GM18907 (cell line): ENCODE measurements at regions not wholly inside any gene's neighbourhood (a gene's known extent, or its start where the extent isn't known, plus 50 kb on each side); places are given as distances from the start of the nearest gene placed in this dataset.

ENCODE experiments used
- ATAC-seq: cut with Tn5 transposase; IDR thresholded peaks from one replicate; pipeline ENCODE4 v1.9.1; 2021; ENCODE audit warnings: mild to moderate bottlenecking, moderate library complexity; ENCODE audit not compliant: unreplicated experiment

DNA sequence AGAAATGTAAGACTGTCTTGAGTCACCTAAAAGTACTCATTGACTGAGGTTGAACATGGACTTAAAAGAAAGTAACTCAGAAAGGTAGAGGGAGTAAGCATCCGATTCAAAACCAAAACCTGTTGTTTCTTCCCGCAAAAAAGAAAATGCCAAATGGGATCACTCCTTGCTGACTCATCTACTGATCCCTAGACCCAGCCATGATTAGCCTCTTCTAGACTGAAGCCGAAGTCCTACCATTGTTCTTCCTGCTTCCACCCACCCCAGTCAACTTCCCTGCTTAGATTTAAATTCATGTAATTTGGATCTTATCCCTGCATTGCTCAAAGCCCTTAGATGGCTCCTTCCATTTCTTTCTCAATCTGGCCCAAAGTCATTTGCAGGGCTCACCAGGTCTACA, 760.5 kb upstream of the SOX9 start:
- no peak for ATAC-seq

DNA sequence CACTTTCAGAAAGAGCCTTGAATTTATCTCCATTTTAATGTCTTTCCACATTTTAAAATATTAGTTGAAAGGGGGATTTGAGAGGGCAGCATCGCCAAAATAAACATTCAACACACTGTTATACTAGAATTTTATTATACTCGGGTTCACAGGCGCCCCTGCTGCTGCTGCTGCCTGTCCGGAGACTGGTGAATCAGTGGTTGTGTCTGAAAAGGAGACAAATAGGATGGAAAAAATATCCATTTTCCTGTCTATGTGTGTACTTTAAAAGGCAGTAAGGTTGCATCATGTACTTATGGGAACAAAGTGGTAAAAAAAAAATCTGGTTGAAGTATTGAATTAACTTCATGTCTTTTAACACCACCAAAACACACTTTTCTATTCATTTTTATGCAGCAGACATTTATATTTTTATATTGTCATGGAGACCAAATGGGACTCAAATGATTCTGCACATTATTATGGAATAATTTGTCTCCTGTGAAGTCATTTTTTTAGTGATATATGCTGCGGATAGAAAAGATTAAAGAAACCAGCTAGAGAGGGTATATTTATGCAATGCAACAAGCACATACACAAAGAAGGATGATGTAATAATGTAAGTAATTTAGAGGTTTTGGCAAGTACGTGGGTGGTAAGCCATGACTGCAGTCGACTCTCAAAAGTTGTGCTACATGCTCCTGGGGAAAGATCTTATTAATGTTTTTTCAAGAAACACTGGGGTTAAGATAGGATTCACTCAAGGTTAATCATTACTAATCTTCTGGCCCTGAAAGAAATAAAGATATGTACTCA, 759.0 kb upstream of the SOX9 start:
- ATAC-seq = no peak

DNA sequence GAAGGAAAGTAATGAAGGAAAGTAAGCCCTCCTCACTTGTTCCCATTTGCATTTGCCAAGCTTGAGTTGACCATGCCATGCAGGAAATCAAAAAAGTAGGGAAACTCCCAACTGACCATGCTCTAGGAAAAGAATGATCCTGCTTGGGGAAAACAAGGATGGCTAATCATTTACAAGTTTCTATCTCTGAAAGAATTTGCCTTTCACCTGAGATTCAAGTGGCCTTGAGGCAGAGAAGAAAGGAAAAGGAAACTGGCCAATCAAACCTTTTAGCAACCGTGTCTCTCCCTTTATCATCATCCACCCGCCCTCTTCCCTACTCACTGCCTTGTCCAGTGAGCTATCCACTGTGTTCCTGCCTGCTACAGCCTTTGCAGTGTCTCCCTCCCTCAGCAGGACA, 757.2 kb upstream of the SOX9 start:
- no peak for ATAC-seq

DNA sequence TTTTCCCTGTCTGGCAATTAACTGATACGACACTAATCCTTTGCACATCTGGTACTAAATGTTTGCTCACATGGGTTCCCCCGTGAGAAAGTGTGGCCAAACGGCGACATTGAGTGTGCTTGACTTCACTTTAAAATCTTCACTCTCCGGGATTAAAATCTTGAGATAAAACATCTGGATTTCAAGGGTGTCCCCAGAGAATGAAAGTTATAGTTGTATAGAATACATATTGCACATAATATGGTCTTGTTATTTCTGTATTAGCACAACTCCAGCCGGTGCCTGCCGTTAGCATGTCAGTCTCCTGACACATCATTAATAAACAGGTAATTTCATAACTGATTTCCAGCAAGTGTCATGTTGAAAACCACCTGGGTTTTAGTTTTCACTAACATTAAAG, 749.0 kb upstream of the SOX9 start:
- ATAC-seq = no peak

DNA sequence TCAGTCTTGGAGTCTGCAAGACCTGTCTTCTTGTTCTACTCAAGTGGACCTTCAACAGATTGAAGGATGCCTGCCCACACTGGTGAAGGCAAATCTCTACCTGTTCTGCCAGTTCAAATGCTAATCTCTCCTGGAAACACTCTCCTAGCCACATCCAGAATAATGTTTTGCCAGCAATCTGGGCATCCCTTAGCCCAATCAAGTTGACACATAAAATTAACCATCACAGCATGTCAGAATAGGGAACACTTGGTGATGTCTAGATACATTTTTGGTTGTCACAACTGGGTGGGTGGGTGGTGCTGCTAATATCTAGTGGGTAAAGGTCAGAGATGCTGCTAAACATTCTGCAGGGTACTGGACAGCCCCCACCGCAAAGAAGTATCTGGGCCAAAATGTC, 744.9 kb upstream of the SOX9 start:
- no peak for ATAC-seq

DNA sequence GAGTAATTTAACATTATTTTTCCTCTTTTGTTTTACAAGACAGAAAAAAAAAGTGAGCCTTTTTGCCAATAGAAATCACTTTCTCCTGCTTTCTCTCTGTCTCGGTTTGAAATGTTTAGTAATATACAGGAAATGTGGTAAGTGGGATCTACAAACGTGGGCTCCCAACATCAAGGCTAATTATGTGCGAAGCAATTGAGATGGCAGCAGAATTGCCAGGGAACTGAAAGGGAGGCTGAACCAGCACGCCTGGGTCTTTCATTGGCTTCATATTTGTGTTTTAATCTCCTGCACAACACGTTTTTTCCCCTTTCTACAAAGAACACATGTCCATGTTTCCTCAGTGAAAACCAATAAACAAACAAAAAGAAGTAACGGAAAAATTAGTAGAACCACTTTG, 743.9 kb upstream of the SOX9 start:
- no peak for ATAC-seq

DNA sequence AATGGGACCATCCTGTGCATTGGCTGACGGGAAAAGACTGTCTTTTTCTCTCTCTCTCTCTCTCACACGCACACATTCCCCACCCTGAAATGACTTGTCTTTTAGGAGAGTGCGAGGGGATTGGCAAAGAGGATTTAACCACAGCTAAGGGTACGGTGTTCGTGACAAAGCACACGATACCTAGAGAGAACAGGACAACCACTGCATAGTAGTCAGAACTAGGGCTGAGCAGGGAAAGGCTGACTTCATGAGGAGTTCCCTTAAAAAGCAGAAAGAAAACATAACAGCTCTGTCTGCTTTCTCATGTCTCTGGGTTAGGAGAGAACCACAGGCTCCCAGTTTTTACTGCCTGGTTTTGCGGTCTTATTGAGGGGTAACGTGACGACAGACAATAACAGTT, 742.8 kb upstream of the SOX9 start:
- no peak for ATAC-seq

DNA sequence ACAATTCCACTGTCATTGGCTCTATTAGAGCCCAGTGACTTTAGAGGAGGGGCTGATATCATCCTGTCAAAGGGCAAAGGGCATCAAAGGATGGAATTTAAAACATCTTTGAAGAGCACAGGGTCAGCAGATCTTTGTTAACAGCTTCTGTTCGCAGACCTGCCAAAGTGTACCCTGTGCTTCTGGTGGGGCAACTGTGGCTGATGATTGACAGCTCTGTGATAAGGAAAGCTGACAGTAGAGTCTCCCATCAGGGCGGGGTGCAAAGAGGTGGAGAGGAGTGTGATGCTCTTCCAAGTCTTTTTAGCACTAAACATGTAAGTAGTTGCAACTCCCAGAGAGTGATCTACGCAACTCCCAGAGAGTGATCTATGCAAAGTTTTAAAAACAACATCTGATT, 742.1 kb upstream of the SOX9 start:
- no peak for ATAC-seq

DNA sequence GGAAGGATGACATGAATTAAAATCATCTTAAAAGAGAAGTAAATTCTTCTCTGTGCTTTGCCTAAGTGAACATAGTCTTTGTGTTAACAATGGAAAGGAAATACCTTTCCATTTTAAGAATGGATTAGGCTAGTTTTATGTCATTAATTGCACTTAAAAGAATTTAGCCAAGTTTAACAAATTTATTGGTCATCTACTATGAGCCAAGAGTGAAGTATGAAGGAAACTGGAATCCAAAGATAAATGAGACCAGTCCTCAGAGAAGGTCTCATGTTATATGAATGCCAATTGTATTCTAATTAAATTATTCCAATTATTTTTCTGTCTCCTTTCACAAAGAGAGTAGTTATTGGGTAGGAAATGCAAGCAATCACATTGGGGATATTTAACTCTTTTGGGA, 741.3 kb upstream of the SOX9 start:
- ATAC-seq = no peak

DNA sequence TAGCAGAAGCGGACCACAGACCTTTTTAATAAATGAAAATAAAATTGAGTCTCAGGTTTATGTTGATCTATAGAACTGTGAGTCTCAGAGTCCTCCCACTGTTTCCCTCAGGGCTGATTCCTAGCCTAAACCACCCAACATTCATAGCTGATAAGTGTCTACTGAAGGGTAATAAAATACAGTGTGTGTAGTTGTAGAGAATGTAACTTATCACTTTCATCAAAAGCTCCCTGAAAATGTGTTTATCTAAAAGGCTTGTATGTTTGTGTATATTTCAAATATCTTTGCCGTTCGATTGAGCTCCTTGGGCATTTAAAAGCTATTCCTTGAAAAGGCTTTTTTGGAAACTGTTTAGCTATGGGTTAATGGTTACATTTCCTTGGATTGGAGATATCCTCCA, 740.3 kb upstream of the SOX9 start:
- no peak for ATAC-seq

DNA sequence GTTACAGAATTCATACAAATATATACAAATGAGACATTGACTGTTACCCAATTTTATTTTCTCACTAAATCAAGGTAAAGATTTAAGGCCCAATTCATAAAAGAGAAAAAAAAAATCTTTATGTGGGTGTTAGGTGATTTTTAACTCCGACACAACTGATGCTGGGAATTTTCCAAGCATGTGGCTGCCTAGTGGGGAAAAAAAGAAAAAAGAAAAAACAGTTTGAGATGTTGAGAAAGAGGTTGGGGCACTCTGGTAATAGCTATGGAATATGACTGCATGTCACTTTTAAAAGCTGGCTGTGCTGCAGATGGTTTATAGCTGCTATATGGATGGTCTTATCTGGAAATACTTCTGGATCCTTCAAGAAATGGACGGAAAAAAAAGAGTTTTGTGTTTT, 739.9 kb upstream of the SOX9 start:
- ATAC-seq = no peak

DNA sequence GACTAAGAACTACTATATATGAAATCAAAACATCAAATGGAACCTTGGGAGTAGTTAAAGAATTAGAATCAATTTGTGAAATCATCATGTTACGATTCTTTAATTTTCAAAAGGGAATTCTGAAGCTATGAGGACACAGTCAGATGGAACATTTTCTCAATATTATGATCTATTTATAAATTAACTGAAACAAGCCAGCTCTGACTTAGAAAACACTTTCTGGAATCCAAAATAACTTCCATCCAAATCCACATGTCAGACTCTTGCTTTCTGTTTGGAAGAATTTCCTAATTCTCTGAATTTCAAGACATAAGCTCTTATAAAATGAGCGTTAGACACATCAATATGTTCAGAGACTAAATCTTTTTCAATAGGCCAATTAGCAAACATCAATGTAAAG, 737.7 kb upstream of the SOX9 start:
- no peak for ATAC-seq

DNA sequence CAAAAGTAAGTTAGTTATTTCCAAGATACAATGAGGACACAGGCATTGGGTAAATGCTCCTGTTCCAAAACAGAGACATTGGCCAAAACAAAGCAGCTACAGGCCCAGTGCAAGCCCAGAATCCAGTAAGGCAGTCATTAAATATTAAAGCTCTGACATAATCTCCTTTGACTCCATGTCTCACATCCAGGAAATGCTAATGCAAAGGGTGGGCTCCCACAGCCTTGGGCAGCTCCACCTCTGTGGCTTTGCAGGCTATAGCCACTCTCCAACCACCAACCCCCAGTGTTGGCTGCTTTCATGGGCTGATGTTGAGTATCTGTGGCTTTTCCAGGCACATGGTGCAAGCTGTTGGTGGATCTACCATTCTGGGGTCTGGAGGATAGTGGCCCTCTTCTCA, 733.4 kb upstream of the SOX9 start:
- ATAC-seq = no peak

DNA sequence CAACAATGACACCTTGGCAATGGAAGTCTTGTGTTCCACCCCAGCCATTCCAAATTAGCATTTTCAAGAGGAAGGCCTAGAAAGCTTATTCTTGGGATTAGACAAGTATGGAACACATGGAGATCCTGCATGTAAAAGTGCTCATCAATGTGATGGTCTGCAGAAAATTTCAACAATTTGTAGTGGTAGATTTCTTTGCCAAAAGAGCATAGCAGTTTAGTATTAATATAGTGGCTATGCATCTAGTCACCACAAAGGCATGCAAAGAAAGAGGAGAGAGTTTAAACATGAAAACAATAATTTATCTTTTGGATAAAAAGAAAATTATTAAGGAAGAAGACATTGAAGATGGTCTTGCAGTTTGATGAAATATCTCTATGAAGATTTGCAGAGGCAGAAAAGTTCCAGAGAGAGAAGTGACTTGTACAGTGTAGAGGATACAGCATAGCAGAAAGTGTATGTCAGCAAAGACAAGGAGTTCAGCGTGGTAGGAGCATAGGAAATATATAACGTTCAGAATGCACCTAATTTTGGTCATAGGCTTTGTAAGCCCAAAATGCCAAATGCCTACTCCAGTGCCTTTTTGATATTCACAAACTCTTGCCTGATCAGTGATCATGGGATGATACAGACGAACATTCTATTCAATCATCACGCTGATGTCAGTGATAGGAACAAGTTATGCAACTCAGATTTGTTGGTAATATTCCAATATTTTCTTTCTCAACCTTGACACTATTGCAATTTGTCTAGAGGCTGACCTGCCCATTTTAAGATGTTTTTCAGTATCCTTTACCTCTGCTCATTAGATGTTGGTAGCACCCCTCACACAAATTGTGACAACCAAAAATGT, 727.9 kb upstream of the SOX9 start:
- ATAC-seq = no peak

DNA sequence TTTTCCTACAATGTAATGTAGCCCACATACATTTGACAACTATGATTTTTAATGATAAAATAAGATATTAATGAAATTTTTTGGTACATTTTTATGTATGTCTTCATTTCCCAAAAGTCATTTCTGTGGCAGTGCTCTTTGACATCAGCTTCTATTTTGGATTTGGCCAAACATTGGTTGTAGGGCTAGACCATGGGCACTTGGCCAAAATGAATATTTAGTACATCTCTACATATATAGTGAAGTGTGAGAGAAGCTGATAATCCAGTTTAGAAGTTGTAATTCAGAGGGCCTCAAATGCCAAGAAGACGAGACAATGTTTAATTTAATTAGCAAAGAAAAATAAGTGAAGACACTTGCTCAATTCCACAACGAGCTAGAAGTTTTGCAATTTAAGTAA, 724.9 kb upstream of the SOX9 start:
- ATAC-seq = no peak

DNA sequence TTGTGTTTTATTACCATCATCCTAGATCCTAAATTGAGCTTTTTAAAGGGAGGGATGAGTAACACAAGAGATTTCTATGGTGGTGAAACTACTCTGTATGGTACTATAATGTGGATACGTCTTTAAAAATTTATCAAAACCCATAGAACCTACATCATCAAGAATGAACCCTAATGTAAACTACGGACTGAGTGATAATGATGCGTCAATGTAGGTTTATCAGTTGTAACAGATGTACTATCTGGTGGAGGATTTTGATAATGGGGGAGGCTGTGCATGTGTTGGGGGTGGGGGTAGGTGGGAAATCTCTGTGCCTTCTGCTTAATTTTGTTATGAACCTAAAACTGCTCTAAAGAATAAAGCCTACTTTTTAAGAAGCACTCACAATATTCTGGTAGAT, 724.1 kb upstream of the SOX9 start:
- ATAC-seq = no peak

DNA sequence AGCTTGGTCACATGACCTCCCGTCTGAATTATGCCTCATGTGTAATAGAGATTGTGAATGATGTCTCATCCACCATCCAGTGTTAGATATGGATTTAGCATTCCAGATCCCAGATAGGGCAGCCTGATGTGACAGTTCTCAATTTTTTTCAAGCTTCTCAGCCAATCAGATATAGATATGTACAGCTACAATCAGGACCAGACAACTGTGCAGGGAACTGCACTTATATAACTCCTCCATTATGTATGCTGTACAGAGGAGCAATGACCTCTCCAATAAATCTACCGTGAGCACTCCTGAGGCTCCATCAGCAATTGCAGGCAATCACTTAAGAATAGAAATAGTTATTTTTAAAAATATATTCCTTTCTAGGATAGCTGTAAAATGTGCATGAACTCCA, 722.8 kb upstream of the SOX9 start:
- no peak for ATAC-seq

DNA sequence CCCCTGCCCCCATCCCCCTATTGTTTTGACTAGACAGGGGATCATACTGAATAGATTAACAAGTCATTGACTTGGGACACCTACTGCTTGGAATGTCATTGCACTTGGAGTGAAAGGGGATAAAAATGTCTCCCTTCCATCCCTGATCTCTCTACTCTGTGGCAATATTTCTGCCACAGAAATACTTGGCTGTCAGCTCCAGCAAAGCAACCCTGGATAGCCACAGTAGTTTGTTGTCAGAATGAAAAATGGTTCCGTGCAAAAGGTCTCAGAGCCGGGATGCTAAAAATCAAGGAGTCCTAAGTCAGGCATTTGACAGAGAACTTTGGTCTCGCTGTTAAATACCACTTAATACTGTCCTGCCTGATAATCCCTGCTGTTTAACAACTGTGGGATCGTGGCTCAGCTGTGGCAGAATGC, 722.0 kb upstream of the SOX9 start:
- no peak for ATAC-seq

DNA sequence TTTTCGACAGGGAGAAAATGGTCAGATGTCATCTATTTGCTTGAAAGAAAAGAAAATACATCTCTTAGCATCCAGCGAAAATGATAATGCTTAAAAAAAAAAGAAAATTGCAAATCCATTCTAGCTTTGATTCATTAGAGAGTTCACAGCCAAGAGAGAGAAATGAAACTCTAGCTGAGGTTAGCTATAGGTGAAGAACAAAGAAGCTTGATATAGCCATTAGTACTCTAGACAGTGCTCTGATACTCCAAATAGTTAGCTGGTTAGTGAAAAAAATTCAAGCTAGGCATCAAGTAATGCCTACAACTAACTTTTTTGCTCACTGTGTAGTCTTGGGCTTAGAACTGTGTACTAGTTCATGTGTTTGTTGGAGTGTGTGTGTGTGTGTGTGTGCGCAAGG, 721.6 kb upstream of the SOX9 start:
- ATAC-seq = no peak

DNA sequence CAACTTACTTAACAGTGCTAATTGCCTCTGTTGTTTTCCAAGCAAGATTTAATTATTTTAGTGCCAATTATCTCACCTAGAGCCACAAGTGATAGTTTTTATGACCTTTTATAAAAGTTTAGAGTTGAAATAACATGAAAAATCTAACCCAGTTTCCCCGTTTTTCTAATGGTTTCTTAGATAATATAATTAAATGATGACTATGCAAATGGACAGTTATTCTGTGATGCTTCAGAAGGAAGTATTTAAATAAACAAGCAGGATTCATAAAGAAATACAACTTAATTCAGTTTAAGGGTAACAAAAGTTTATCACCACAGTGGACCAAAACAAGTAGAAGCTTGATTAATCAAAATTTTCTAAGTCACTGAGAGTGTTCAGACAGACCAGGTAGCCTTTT, 721.2 kb upstream of the SOX9 start:
- no peak for ATAC-seq

DNA sequence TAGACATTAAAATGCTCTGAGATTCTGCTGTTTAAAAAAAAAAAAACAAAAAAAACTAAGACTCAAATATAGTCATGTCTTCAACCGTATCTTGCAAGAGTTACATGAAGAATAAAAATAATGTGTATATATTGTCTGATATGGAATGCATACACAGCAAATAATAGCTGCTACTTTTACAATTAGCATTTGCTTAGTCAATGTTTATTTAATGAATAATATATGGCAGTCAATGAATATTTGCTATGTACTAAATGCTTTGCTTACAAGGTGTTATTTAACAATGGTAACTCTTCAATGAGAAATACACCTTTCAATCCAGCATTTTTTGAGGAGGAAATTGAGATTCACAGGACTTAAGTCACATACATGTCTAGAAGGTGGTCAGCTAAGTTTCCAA, 718.8 kb upstream of the SOX9 start:
- no peak for ATAC-seq

DNA sequence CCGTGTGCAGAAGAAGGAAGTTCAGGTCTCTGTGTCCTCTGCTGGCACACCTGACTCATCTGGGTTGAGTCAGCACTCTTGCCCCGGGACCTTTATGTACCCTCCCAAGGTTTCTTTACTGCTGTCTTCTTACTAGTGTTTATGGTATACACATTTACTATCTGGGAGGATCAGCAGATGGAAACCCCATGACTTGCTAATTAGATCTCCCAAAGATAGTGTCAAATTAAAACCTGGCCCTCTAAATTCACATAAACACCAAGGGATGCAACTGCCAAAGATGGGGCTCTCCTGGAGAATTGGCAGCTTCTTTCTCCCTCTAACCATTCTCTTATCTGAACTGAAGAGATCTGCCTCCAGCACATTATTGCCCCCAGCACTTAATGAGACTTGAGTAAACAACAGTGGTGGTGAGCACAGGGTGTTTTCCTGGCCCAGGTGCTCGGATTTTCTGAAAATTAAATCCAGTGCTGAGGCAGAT, 718.1 kb upstream of the SOX9 start:
- ATAC-seq = no peak
